ENCODE measurements at regions not wholly inside any gene's neighbourhood (a gene's known extent, or its start where the extent isn't known, plus 50 kb on each side); places are given as distances from the start of the nearest gene placed in this dataset.

DNA sequence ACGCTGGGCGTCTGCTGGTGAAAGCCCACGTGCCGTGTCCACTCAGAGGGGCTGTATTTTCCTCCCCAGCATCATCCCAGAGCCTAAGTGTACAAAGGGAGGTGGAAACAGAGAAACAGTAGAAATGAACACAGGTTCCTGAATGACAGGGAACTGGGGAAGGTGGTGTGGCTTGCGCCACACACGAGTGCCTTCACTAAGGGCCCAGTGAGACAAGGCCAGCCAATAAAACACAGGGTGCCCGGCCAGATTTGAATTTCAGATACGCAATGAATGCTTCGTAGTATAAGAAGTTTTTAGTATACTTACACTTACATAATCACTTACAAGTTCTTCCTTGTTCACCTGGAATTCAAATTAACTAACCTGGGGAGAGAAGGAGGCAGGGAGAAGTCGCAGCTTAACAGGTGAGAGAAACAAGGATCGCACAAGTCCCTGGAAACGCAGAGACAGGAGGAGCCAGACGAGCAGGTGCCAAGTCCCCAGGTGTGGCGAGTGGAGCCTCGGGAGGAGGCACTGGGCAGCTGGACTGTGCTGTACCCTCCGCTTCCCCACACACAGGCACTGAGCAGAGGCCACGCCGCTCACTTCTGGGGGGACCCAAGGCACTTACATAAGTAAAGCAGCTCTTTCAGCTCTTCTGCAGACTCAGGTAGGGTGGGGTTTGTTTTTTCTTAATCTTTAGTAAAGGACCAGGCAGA is 105.2 kb upstream of the MGMT start:
- no peak overlapping the region for H3K4me3 ChIP-seq
- intact Hi-C loops (cut with DNase I): no loop called here
- H3K9me3 ChIP-seq: no peaks in the 10 kb centered on the region
- TF ChIP-seq, protein P1, sequence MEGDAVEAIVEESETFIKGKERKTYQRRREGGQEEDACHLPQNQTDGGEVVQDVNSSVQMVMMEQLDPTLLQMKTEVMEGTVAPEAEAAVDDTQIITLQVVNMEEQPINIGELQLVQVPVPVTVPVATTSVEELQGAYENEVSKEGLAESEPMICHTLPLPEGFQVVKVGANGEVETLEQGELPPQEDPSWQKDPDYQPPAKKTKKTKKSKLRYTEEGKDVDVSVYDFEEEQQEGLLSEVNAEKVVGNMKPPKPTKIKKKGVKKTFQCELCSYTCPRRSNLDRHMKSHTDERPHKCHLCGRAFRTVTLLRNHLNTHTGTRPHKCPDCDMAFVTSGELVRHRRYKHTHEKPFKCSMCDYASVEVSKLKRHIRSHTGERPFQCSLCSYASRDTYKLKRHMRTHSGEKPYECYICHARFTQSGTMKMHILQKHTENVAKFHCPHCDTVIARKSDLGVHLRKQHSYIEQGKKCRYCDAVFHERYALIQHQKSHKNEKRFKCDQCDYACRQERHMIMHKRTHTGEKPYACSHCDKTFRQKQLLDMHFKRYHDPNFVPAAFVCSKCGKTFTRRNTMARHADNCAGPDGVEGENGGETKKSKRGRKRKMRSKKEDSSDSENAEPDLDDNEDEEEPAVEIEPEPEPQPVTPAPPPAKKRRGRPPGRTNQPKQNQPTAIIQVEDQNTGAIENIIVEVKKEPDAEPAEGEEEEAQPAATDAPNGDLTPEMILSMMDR (IDR thresholded peaks at IDR 0.05): no peak
- TF ChIP-seq POLR2A (IDR thresholded peaks at IDR 0.05): no peak
- WGBS (ENCODE audit: insufficient coverage, low coverage, low lambda C conversion rate, missing lambda C conversion rate): 82% methylated on average over 8 of the region's 18 CpGs
- H3K27ac ChIP-seq: no peak overlapping the region
- DNase-seq (no peak), ATAC-seq (no peak)
- no peaks in the 10 kb centered on the region for H3K36me3 ChIP-seq
- no peaks in the 10 kb centered on the region for H3K27me3 ChIP-seq
- no peaks in the 10 kb centered on the region for H3K4me1 ChIP-seq

DNA sequence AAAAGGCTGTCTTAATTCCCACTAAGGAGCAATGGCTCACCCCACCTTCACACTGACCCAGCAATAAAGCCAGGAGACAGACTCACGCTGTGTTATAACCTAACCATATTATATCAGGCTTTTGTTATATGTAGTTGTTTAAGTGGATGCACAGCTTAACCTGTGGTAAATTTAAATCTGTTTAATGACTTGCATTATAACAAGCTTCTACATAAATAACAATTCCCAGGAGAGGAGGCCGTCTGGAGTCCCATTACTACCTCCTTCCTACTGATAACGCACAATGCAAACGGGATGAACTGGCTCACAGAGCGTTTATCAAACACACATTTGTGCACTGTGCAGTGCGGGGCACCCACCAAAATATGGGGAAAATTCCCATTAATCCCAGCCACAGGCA is 102.1 kb upstream of the MGMT start:
- Histone ChIP-seq H3K4me3 (no peak overlapping the region), H3K4me1 (no peaks in the 10 kb centered on the region), H3K36me3 (no peaks in the 10 kb centered on the region), H3K27me3 (no peaks in the 10 kb centered on the region), H3K9me3 (no peaks in the 10 kb centered on the region), H3K27ac (no peak overlapping the region)
- WGBS (ENCODE audit: insufficient coverage, low coverage, low lambda C conversion rate, missing lambda C conversion rate): 86% methylated on average over 4 of the region's 6 CpGs
- no peak for ATAC-seq
- intact Hi-C loops (cut with DNase I): no loop called here
- TF ChIP-seq, protein P1 (IDR thresholded peaks at IDR 0.05): no peak
- TF ChIP-seq POLR2A (IDR thresholded peaks at IDR 0.05): no peak
- no peak for DNase-seq

DNA sequence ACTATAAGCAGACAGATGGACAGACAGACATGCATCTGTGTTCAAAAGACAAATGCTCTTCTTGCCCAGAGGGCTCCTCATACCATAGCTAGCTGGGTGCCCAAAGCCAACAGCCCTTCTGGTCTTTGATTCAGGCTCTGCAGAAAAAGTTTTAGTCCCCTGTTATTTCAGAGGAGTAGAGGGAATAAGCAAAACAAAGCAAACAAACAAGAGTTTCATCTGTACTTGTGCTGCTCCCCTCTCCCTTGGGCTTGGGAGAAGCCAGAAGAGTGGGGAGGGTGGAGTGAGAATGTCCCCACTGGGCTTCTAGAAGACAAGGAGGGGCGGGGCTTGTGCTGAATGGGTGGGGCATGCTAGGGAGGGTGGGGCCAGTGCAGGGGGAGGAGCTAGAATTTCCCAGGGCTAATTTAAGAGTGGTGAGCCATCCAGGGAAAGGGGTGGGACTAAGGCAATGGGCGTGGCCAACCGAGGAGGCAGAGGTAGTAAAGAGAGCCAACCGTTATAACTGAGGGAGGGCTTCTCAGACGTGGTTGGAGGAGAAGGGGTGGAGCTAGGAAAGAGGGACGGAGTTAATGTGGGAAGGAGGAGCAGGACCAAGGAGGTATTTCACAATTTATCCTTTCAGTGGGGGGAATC is 101.2 kb upstream of the MGMT start:
- Histone ChIP-seq H3K9me3 (no peaks in the 10 kb centered on the region), H3K27ac (no peak overlapping the region), H3K4me1 (no peaks in the 10 kb centered on the region), H3K27me3 (no peaks in the 10 kb centered on the region), H3K36me3 (no peaks in the 10 kb centered on the region), H3K4me3 (no peak overlapping the region)
- no peak for ATAC-seq
- intact Hi-C loops (cut with DNase I): no loop called here
- no peak for DNase-seq
- TF ChIP-seq, protein P1 (IDR thresholded peaks at IDR 0.05): no peak
- TF ChIP-seq POLR2A (IDR thresholded peaks at IDR 0.05): no peak
- 76% methylated on average over 6 of the region's 6 CpGs for WGBS (ENCODE audit: insufficient coverage, low coverage, low lambda C conversion rate, missing lambda C conversion rate)

DNA sequence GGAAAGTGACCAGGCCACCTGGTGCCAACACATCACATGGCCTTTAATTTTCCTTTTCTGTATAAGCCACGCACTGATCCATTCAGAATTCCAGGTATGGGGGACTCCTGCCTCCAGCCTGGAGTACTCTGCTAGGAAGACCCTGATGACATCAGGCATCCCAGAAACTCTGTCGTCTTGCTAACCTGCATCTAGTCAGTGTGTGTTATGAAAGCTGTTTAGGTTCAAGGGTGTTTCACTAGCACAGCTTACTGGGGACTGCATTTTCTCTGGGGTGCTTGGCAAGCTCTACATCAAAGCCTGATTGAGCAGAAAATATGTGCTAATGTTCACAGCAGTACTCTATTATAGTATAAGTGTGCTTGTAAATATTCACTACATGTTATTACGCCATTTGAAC is 100.6 kb upstream of the MGMT start:
- H3K4me1 ChIP-seq: no peaks in the 10 kb centered on the region
- TF ChIP-seq POLR2A (IDR thresholded peaks at IDR 0.05): no peak
- TF ChIP-seq, protein P1 (IDR thresholded peaks at IDR 0.05): no peak
- intact Hi-C loops (cut with DNase I): no loop called here
- no peaks in the 10 kb centered on the region for H3K9me3 ChIP-seq
- H3K36me3 ChIP-seq: no peaks in the 10 kb centered on the region
- no peak overlapping the region for H3K4me3 ChIP-seq
- WGBS (ENCODE audit: insufficient coverage, low coverage, low lambda C conversion rate, missing lambda C conversion rate): 73% methylated on average over 2 of the region's 3 CpGs
- H3K27ac ChIP-seq: no peak overlapping the region
- no peak for DNase-seq
- no peaks in the 10 kb centered on the region for H3K27me3 ChIP-seq
- ATAC-seq: no peak
